GM12865 (cell line): ENCODE measurements at regions not wholly inside any gene's neighbourhood (a gene's known extent, or its start where the extent isn't known, plus 50 kb on each side); places are given as distances from the start of the nearest gene placed in this dataset.

ENCODE experiments used
- DNase-seq: peaks from one replicate; pipeline ENCODE4 v3.0.0; 2010; ENCODE audit warnings: low read depth
- H3K4me3 ChIP-seq: 2 replicates; pipeline ENCODE4 v1.5.1; 2011; ENCODE audit warnings: mild to moderate bottlenecking, low read depth, low read length, control low read depth
- TF ChIP-seq, protein P1 (sequence below): IDR thresholded peaks from 2 replicates; pipeline ENCODE4 v1.5.1; 2011; ENCODE audit warnings: low read length, control low read depth, low read depth, inconsistent platforms; ENCODE audit not compliant: insufficient read depth; ENCODE audit errors: missing control alignments

GRCh38 chr12:61502179-61502578 lies 758.0 kb upstream of the USP15 start:
- H3K4me3 ChIP-seq, result no peak overlapping the region
- TF ChIP-seq, protein P1, sequence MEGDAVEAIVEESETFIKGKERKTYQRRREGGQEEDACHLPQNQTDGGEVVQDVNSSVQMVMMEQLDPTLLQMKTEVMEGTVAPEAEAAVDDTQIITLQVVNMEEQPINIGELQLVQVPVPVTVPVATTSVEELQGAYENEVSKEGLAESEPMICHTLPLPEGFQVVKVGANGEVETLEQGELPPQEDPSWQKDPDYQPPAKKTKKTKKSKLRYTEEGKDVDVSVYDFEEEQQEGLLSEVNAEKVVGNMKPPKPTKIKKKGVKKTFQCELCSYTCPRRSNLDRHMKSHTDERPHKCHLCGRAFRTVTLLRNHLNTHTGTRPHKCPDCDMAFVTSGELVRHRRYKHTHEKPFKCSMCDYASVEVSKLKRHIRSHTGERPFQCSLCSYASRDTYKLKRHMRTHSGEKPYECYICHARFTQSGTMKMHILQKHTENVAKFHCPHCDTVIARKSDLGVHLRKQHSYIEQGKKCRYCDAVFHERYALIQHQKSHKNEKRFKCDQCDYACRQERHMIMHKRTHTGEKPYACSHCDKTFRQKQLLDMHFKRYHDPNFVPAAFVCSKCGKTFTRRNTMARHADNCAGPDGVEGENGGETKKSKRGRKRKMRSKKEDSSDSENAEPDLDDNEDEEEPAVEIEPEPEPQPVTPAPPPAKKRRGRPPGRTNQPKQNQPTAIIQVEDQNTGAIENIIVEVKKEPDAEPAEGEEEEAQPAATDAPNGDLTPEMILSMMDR, result no peak
- no peak for DNase-seq

DNA sequence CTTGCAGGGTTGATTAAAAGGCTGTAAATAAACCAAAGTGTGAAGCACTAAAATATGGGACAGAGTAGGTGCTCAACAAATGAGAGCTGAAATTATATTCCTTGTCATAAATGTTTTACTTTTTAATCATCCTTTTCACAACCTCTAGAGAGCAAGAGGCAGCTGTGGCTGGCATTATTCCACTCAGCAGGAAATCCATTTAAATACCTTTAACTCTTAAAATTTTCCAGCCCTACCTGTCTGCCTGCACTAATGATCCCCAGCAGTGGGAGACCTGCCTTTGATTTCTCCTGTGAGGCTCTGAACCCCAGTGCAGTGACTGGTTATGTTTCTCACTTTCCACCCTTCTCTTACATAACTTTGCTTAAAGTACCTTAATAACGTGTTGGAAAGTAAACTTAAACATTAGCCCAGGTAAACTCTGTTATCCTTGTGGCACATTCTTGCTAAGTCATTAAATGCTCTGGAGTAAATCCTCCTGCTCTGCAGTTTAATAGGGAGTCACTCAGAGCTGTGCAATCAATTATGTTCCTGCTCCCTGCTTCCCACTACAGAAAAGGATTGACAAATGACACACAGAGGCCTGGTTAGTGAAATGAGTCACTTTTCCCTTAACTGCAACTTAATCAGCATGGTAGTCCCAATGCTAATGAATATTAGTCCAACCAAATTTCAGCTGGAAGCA lies 755.7 kb upstream of the USP15 start:
- TF ChIP-seq, protein P1, result no peak
- no peak overlapping the region for H3K4me3 ChIP-seq
- no peak for DNase-seq

DNA sequence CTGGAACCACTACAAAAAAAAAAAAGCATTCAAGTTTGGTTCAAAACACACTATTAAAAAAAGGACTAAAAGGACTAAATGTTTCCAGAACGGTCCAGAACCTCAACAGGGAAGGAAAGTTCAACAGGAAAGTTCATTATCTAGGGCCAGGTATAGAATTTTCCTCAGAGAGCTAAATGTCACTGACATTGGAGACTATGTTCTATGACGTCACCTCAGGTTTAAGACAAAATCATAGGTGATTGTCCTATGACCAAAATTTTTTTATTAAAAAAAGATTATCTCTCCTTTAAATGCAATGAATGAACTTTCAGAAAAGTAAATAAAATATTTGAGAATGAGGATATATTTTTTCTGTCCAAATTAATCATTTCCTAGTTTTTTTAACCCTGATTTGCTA lies 746.7 kb upstream of the USP15 start:
- TF ChIP-seq, protein P1, result no peak
- DNase-seq, result no peak

GRCh38 chr12:61514016-61514415 lies 746.2 kb upstream of the USP15 start:
- TF ChIP-seq, protein P1, result no peak
- no peak for DNase-seq
- H3K4me3 ChIP-seq, result no peak overlapping the region

More for the DNA sequence above, 746.7 kb upstream of the USP15 start:
- no peak overlapping the region for H3K4me3 ChIP-seq

DNA sequence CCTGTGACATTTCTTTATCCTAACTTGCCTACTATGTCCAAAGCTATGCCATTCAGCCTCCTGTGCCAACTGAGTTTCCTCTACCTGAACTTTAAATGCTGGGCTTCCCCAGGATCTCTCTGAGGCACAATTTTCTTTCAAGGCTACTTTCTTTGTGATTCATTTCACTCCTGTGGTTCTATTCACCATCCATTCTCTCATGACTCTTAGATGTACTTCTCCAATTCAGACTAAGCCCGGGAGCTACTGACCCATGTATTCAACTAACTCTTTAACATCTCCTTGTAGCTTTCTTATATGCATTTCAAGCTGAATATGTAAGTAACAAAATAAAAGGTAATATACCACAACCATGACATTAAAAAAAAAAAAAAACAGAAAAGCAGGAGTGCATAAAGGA lies 738.9 kb upstream of the USP15 start:
- H3K4me3 ChIP-seq, result no peak overlapping the region
- TF ChIP-seq, protein P1, result no peak
- no peak for DNase-seq

GRCh38 chr12:61523276-61523992 lies 736.8 kb upstream of the USP15 start:
- H3K4me3 ChIP-seq, result no peak overlapping the region
- DNase-seq, result no peak
- TF ChIP-seq, protein P1, result no peak
